CD14-positive monocyte (primary cell): ENCODE measurements at regions not wholly inside any gene's neighbourhood (a gene's known extent, or its start where the extent isn't known, plus 50 kb on each side); places are given as distances from the start of the nearest gene placed in this dataset.

Source experiments
- DNase-seq, 3 donors: peaks; one replicate each; pipeline ENCODE4 v3.0.0-alpha.2; 2011 to 2022
- H2AFZ ChIP-seq: 2 replicates; pipeline ENCODE4 v1.6.0; 2012; ENCODE audit warnings: mild to moderate bottlenecking, low read depth, low read length, inconsistent platforms; ENCODE audit not compliant: insufficient read depth, poor library complexity, severe bottlenecking
- H3K27ac ChIP-seq, 2 donors: 1 replicate in 1 of 2; 2 replicates in 1 of 2; pipeline ENCODE4 v1.5.1; 2012 to 2013; ENCODE audit warnings: low read length in 2 of 2, control low read depth in 1 of 2, inconsistent platforms in 1 of 2, low read depth in 1 of 2, mild to moderate bottlenecking in 1 of 2
- H3K27me3 ChIP-seq, 2 donors: one replicate each; pipeline versions ENCODE4 v1.6.0 to v1.6.1; 2011 to 2013; ENCODE audit warnings: low read length in 2 of 2; ENCODE audit not compliant: control insufficient read depth in 2 of 2, insufficient read depth in 2 of 2
- H3K36me3 ChIP-seq, 2 donors: replicated peaks in 1 of 2; 1 replicate in 1 of 2; 2 replicates in 1 of 2; pipeline versions ENCODE4 v1.5.1 to v1.6.1; 2012 to 2013; ENCODE audit warnings: low read length in 2 of 2, control low read depth in 1 of 2, inconsistent platforms in 1 of 2, mild to moderate bottlenecking in 1 of 2; ENCODE audit not compliant: insufficient read depth in 2 of 2, control insufficient read depth in 1 of 2
- H3K4me1 ChIP-seq, 2 donors: 1 replicate in 1 of 2; 2 replicates in 1 of 2; pipeline versions ENCODE4 v1.5.1 to v1.6.1; 2012 to 2013; ENCODE audit warnings: low read length in 2 of 2, control low read depth in 1 of 2, inconsistent platforms in 1 of 2, mild to moderate bottlenecking in 1 of 2, moderate library complexity in 1 of 2; ENCODE audit not compliant: insufficient read depth in 2 of 2, control insufficient read depth in 1 of 2
- H3K4me2 ChIP-seq: replicated peaks from 2 replicates; pipeline ENCODE3; 2012; ENCODE audit warnings: low read length, moderate library complexity, mild to moderate bottlenecking; ENCODE audit not compliant: poor library complexity, severe bottlenecking; ENCODE audit errors: extremely low read depth
- H3K4me3 ChIP-seq, 3 experiments: fragments of 200-600 bp in 1 of 3; sonication (generic) in 1 of 3; replicated peaks in 1 of 3; 1 replicate in 2 of 3; 2 replicates in 1 of 3; pipeline ENCODE4 v1.5.1; 2011 to 2013; ENCODE audit warnings: low read length in 3 of 3, mild to moderate bottlenecking in 3 of 3, control low read depth in 2 of 3, low read depth in 2 of 3, inconsistent platforms in 1 of 3, moderate library complexity in 1 of 3
- H3K79me2 ChIP-seq: 2 replicates; pipeline ENCODE4 v1.6.0; 2012; ENCODE audit warnings: mild to moderate bottlenecking, control low read depth, inconsistent platforms, low read length, moderate library complexity; ENCODE audit not compliant: insufficient read depth
- H3K9ac ChIP-seq: 2 replicates; pipeline ENCODE4 v1.6.0; 2017; ENCODE audit warnings: low read length, mild to moderate bottlenecking; ENCODE audit not compliant: insufficient read depth, poor library complexity, severe bottlenecking
- H3K9me3 ChIP-seq, 2 donors: replicated peaks in 1 of 2; 1 replicate in 1 of 2; 2 replicates in 1 of 2; pipeline versions ENCODE4 v1.5.1 to v1.6.1; 2012 to 2013; ENCODE audit warnings: low read length in 2 of 2, control low read depth in 1 of 2; ENCODE audit not compliant: control insufficient read depth in 1 of 2, insufficient read depth in 1 of 2
- H4K20me1 ChIP-seq: 2 replicates; pipeline ENCODE4 v1.6.0; 2012; ENCODE audit warnings: mild to moderate bottlenecking, low read length, control low read depth, moderate library complexity; ENCODE audit not compliant: insufficient read depth
- H3K27ac Mint-ChIP-seq, 7 donors: one replicate each; pipeline ENCODE4 v1.8.0; 2020; ENCODE audit warnings: mild to moderate bottlenecking in 7 of 7, mixed read lengths in 7 of 7, moderate library complexity in 6 of 7, inconsistent platforms in 2 of 7
- H3K27me3 Mint-ChIP-seq, 3 donors: one replicate each; pipeline ENCODE4 v1.8.0; 2021 to 2022; ENCODE audit warnings: low read depth in 3 of 3, mild to moderate bottlenecking in 3 of 3, mixed read lengths in 3 of 3, moderate library complexity in 3 of 3, inconsistent platforms in 1 of 3
- H3K36me3 Mint-ChIP-seq, 2 donors: one replicate each; pipeline ENCODE4 v1.8.0; 2020; ENCODE audit warnings: mixed read lengths in 2 of 2, inconsistent platforms in 1 of 2, mild to moderate bottlenecking in 1 of 2
- H3K4me1 Mint-ChIP-seq: one replicate; pipeline ENCODE4 v1.8.0; 2020; ENCODE audit warnings: mild to moderate bottlenecking, mixed read lengths
- H3K4me3 Mint-ChIP-seq, 2 donors: one replicate each; pipeline ENCODE4 v1.8.0; 2020; ENCODE audit warnings: mild to moderate bottlenecking in 2 of 2, mixed read lengths in 2 of 2, moderate library complexity in 1 of 2
- H3K9me3 Mint-ChIP-seq, 7 donors: one replicate each; pipeline ENCODE4 v1.8.0; 2020 to 2022; ENCODE audit warnings: mixed read lengths in 7 of 7, mild to moderate bottlenecking in 6 of 7, moderate library complexity in 6 of 7, inconsistent platforms in 2 of 7
- CTCF ChIP-seq: fragments of 200-600 bp; IDR thresholded peaks from one replicate; pipeline ENCODE4 v1.8.0; 2022; ENCODE audit warnings: antibody characterized with exemption, mild to moderate bottlenecking
- whole genome bisulfite sequencing: methylation state at CpG from one replicate; pipeline ENCODE4 v1.1.5; 2013; ENCODE audit warnings: missing lambda C conversion rate; ENCODE audit not compliant: insufficient coverage; 5-methylcytosine and 5-hydroxymethylcytosine counted together
- intact Hi-C, 2 donors: fragments of 100-400 bp; cut with micrococcal nuclease; formaldehyde crosslinking; loops; one replicate each; pipeline versions ENCODE4 v1.15.0 to v1.15.1; 2023

GRCh38 chr16:5928476-5929065, 831.0 kb upstream of the EEF2KMT start:
- DNase-seq, result no peak
- H3K27me3 ChIP-seq, result no peaks in the 10 kb centered on the region
- H2AFZ ChIP-seq, result no peak overlapping the region
- intact Hi-C loops, result no loop called here
- Mint-ChIP-seq H3K36me3 (no peaks in the 10 kb centered on the region), H3K27me3 (peaks cover 0 to 3% (median 0%) of the 10 kb centered on the region in 3 donors), H3K4me1 (no peaks in the 10 kb centered on the region), H3K27ac (no peak overlapping the region), H3K4me3 (no peak overlapping the region), H3K9me3 (peaks cover 3 to 13% (median 6%) of the 10 kb centered on the region in 7 donors)
- no peak for TF ChIP-seq CTCF
- H3K36me3 ChIP-seq, result no peaks in the 10 kb centered on the region
- H4K20me1 ChIP-seq, result no peaks in the 10 kb centered on the region
- peaks cover 0 to 7% of the 10 kb centered on the region in 2 donors for H3K9me3 ChIP-seq
- H3K4me3 ChIP-seq, result no peak overlapping the region
- no peak overlapping the region for H3K4me2 ChIP-seq
- no peak overlapping the region for H3K27ac ChIP-seq
- no peaks in the 10 kb centered on the region for H3K79me2 ChIP-seq
- H3K9ac ChIP-seq, result no peak overlapping the region
- no peaks in the 10 kb centered on the region for H3K4me1 ChIP-seq
- 15% methylated on average over 2 of the region's 4 CpGs for WGBS

- no peak for DNase-seq
- 100% methylated on average over 1 of the region's 4 CpGs for WGBS
- intact Hi-C loops, result no loop called here
- Histone ChIP-seq H3K27me3 (no peaks in the 10 kb centered on the region), H3K4me2 (no peak overlapping the region), H2AFZ (no peak overlapping the region), H3K4me3 (no peak overlapping the region), H4K20me1 (no peaks in the 10 kb centered on the region), H3K9me3 (no peaks in the 10 kb centered on the region), H3K36me3 (no peaks in the 10 kb centered on the region), H3K4me1 (no peaks in the 10 kb centered on the region), H3K79me2 (no peaks in the 10 kb centered on the region), H3K9ac (no peak overlapping the region), H3K27ac (no peak overlapping the region)
- Mint-ChIP-seq H3K9me3 (peaks cover 3 to 12% (median 7%) of the 10 kb centered on the region in 7 donors), H3K36me3 (no peaks in the 10 kb centered on the region), H3K4me3 (no peak overlapping the region), H3K4me1 (no peaks in the 10 kb centered on the region), H3K27me3 (peaks cover 0 to 4% (median 0%) of the 10 kb centered on the region in 3 donors), H3K27ac (no peak overlapping the region)
- no peak for TF ChIP-seq CTCF
Measured at GRCh38 chr16:5925850-5926249, 828.3 kb upstream of the EEF2KMT start.
